DMS79 treated with DMSO at 0.1 percent for 48 hours (cell line): ENCODE measurements at regions not wholly inside any gene's neighbourhood (a gene's known extent, or its start where the extent isn't known, plus 50 kb on each side); places are given as distances from the start of the nearest gene placed in this dataset.

Source experiments
- DNase-seq: peaks from one replicate; lab custom pipeline; 2025; lab: John Stamatoyannopoulos, UW

DNA sequence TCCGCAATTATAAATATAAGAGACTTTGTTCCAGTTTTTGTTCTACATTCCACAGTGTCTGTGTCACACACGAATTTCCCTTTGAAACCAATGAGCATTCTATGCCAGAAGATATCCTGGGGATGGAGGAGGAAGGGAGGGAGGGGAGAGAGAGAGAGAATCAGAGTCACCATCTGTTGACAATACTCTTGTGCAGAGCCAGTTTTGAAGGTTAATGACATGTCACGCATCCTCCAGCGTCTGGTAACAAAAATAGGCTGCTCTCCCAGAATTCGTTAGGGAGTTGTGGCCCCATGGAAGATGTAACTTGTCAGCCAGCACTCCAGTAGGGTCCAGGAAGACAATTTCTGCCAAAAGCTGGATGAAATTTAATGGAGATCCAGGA, 213.5 kb upstream of the KRR1 start:
- peak; percentile 27 for DNase-seq

DNA sequence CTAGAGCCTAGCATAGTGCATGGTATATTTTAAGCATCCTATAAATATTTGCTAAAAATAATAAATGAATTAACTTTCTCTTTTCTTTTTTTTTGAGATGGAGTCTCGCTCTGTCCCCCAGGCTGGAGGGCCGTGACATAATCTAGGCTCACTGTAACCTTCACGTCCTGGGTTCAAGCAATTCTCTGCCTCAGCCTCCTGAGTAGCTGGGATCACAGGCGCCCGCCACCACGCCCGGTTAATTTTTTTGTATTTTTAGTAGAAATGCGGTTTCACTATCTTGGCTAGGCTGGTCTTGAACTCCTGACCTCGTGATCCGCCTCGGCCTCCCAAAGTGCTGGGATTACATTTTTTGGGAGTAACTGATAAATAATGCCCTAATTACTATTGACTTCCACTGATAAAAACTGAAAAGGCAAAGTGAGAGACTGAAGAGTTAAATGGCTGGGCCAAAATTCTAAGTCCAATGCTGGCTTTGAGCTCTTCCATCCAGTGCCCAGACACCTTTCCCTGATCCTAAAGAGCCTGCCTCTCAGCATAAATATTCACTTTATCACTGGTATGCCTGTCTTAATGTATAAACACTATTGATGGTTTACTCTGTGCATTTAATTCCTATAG, 213.0 kb upstream of the KRR1 start:
- no peak for DNase-seq

DNA sequence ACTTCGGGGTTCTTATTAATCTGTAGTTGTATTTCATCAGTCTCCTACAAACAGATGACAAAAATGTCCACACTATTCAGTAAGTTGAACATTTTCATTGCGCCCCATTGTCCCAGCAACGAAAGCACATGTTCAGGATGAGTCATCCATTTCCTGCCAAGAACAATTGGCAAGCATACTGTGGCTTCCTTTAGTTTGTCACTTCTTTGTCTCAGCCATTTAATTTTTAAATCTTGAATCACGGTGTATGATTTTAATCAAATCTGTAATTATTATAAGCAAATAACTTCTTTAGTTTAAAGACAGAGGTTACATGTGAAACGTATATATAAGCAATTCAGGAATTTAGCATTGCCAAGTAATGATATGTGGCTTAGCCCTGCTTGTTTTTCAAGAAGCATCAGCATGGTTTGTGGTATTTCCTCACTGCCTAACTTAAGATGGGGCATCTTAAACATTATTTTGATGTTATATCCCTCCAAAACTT, 211.3 kb upstream of the KRR1 start:
- no peak for DNase-seq

DNA sequence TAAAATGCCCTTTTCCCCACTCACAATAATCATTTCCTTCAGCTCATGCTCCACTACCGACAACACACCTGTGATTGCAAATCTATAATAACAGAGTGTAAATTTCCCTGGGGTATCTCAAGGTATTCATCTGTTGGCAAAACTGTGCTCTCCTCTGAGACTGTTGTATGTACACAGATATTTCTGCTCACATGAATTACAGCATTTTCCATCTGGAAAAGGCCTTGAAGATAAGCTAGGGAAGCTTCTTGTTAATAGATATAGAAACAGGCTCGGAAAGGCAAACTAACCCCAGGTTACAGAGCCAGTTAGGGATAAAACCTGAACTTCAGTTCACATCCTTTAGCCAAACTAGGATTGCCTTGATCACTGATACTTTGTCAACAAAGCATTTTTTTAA, 210.4 kb upstream of the KRR1 start:
- no peak for DNase-seq

DNA sequence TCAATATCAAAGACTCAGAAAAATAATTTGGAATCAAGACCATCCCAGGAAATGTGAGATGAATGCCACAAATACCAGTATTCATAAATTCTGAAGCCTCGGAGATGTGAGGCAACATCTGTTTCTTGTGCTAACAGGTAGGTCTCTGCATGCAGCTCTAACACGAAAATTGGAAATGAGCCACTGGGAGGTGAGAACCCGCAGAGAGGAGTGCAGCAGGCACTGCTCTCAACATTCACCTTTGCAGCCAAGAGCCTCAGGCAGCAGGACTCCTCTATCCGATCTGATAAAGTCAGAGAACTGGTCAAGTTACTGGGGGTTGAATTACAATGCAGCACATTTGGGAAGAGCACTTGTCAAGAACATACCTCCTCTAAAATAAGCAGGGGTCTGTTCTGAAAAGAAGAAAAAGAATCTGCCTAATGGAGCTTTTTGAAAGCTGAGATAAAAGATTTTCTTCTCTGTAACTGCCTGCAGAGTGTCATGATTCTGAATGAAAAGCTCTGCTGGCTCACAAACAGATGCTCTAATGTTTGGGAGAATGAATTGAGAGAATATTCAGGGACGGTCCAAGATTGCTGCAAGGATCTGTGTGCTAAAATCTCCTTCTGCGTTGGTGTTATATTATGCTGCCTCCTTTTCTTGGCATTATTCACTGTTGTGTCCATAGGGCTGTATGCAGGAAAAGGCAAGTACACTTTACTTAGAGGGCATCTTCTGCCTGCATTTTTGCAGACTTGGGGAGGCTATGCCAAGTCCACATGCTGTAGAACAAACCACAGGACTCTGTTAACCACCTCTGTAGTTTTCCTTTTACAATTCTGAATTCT, 209.6 kb upstream of the KRR1 start:
- DNase-seq: peak; percentile 79

DNA sequence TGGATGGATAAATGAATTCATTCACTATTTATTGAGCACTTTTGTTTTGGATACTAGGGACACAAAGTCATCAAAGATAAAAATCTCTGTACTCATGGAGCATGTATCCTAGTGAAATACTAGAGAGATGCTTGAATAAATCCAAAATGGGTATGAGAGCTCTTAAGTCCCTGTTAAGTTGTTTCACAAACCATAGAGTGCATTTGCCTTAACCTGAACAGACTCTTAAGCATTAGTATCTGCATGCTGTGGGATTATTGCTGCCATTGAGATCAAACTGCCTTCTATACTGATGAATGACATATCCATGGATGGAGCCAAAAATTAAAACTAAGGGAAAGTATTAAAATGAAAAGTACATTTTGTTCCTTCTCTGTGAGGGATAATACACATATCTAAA, 206.5 kb upstream of the KRR1 start:
- peak; percentile 90 for DNase-seq

DNA sequence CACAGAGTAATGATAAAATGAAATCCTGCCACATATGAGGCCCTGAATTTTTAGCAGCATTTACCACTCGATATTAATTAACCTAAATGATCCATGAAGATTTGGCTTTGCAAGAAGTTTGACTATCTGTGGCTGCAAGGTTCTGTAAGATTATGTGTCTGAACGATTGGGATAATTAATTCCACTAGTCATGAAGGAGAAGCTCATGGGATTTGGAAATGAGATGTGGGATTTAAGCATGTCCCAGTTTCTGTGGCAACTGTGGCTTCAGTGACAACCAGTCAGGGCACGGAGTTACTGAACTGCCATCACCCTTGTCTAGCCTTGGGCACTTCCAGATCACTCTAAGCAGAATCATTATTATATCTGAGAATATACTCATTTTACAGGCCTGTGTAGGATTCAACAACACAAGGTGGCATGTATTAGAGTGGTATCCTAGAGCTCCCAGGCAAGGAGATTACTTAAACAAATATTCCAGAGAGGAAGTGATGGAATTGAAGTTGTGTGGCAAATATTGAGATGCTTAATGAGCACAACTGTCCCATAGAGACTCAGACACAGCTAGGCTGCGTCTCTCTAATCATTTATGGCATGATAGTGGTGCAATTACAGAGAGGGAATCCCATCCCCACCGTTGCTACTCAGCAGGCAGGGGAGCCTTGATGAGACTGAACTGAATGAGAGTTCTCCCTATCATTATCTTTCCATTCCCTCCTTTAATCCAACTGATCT, 205.0 kb upstream of the KRR1 start:
- DNase-seq: peak; percentile 57

DNA sequence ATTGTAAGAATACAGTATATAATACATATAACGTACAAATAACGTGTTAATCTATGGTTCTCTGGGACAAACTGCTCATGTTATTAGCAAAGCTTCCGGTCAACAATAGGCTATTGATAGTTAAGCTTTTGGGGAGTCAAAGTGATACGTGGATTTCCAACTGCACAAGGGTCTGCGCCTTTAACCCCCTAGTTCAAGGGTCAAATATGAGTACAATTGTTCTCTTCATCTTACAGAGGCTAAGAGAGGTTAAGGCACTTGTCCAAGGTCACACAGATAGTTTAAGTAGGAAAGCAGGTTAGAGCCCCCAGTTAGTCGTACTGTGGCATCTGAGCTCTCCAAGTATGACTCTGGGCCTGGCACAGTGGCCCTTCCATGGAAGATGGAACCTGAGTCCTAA, 204.3 kb upstream of the KRR1 start:
- no peak for DNase-seq

DNA sequence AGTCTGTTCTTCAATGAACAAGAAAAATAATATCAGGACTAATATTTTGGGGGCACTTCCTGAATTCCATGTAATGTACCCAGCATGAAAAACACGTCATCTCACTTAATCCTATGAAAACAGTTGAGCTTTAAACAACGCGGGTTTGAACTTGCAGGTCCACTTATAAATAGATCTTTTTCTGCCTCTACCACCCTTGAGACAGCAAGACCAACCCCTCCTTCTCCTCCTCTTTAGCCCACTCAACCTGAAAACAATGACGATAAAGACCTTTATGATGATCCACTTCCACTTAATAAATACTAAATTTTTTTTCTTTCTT, 203.9 kb upstream of the KRR1 start:
- DNase-seq: no peak

DNA sequence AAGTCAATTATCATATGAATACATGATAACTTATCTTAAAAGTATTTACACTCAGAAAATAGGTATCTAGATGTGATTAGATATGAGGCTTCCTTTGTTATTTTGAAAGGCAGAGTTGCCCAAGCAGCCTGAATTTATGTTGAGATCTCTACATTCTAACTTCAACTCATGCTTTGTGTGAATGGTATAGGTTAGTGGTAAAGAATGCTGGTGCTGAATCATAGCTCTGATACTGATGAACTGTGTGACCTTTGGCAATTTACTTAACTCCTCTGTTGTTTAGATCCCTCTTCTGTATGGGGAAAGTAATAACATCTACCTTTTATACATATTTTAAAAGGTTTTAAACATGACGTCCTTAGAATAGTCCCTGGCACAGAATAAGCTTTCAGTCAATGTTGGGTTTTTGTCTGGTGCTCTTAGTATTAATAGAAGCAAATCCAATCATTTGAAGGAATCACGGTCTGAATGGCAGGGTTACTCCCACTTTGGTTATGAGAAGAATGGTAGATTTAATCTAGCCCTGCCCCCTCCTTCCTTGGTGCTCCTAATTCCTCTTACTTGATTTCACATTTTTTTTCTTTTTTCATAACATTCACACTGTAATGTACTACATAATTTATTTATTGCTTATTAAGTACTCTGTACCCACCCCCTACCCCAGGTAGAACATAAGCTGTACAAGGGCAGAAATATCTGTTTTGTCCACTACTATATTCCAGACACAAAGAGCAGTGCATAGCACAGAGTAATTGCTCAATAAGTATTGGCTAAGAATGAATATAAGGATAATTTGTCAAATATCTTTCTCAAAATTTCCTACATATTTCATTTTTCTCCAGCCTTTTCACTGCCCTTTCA, 203.3 kb upstream of the KRR1 start:
- no peak for DNase-seq

DNA sequence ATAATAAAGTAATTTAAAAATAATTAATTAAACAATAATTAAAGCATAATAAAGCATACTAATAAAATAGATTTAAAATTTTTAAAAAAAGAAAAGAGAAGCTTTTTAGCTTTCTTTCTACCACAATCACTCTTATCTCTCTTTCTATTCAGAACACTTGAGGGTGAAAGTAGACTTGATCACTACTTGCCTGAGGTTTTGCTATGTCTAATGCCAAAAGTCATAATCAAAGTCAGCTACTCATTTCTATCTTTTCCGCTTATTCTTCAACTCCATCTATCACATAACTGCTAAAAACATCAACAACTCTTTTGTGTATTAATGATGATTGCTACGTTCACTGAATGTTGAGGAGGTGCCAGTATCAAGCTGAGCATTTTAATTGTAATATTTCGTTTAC, 202.0 kb upstream of the KRR1 start:
- DNase-seq: no peak

DNA sequence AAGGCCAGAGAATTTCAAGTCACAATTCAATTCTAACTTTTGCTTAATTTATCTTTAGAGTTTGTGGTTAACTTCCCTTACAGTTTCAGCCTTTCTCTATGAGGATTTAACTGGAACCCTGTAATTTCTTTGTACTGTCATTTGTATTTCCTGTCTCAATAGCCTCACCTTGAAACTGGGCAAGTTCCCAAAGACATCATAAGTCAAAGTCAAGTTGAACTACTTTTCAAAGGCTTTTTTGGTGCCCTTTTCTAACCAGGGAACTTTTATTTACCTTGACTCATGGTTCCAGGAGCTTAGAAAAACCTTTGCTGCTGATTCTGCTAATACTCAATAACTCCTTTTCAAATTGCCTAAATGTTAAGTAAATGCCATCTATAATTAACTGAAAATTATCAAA, 200.8 kb upstream of the KRR1 start:
- no peak for DNase-seq

DNA sequence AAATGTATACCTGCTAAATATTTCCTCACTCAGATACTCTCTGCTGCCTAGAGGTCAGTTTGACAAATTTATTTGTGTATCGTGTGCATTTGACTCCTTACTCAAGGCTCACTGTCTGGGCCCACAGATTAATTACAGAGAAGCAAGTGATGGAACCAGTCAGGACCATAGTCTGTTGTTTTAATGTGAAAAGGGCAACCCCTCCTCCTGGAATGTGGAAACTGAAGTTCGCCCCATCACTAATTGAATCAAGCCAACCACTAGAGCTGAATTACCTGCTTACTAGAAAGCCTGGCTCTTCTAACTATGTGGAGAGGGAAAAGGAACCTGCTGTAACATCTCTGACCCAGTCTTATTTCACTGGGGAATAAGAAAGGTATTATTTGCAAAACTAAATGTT, 199.9 kb upstream of the KRR1 start:
- DNase-seq: no peak

DNA sequence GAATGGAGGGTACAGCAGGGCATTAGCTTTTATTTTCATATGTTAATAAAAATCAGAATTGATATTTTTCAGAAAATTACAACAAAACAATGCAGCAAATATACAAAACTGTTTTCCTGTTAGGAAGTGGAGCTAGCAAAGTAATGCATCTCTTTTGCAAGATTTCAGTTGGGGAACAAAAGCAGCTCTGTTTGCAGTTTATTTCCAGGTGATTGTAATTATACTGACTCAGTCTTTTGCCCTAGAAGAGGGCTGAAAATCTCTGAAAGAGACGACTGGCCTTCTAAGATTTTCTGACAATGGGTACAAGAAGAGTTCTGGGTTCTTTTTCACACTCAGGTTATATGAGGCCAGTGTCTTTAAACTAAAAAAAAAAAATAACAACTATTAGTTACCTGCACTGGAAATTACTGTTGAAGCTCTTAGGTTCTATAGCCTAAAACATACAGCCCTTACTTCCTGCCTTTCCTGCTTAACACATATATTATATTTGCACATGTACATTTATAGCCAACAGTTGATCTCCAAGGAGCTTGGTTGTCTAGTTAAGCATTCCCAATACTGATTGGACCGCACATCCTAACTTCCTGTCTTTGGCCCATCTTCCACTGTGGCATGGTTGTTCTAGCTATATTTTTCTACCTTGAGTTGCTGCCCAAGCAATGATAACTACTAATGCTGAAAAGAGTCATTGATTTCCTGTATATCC, 199.1 kb upstream of the KRR1 start:
- no peak for DNase-seq

DNA sequence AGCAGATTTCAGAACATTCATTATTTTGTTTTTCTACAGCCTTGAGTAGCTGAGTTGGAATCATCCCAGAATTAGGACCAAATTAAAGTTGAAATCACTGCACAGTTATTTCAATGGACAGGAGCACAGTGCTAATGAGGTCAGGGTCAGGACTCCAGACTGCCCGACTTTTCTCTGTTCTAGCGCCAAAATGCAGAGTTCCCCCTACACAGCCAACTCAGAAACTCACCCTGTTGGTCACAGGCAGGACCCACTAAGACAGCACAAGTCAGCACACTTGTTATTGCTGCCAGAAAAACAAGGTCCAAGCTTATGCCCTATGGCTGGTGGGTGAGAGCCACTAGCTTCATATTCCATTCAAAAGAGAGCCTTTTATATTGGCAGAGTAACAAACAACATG, 198.1 kb upstream of the KRR1 start:
- DNase-seq: no peak

DNA sequence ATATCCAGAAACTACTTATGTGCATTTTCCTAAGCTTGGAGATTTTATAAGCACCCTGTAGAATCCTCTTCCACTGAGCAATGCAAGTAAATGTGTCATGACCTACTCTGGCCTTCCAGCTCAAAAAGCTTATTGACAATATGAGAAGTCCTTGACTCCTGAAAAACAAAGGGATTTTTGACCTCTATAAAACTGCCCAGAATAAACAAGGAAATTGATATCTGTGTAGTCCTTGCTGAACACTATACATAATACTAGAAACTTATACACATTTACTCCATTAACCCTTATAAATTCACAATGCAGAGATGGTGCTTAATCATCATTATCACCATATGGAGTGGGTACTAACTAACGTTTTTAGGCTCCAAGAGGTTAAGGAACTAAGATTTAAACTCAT, 197.4 kb upstream of the KRR1 start:
- no peak for DNase-seq

DNA sequence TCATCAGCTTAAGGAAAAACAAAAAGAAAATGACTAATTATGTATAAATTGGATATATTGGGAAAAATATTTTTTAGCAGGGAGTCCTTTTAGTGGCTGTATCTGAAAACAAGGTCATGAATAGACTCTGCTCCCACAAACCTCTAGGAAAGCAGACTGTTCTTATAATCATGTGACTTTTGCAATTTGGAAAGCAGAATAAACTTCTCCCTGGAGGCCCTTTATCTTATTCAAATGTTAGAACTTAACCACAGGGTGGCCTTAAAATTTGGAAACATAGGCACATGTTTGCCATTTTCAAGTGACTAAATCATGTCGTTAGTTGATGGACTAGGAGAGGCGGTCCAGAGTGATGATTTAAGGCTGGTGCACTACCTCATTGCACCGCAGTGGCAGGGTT, 196.6 kb upstream of the KRR1 start:
- DNase-seq: no peak

DNA sequence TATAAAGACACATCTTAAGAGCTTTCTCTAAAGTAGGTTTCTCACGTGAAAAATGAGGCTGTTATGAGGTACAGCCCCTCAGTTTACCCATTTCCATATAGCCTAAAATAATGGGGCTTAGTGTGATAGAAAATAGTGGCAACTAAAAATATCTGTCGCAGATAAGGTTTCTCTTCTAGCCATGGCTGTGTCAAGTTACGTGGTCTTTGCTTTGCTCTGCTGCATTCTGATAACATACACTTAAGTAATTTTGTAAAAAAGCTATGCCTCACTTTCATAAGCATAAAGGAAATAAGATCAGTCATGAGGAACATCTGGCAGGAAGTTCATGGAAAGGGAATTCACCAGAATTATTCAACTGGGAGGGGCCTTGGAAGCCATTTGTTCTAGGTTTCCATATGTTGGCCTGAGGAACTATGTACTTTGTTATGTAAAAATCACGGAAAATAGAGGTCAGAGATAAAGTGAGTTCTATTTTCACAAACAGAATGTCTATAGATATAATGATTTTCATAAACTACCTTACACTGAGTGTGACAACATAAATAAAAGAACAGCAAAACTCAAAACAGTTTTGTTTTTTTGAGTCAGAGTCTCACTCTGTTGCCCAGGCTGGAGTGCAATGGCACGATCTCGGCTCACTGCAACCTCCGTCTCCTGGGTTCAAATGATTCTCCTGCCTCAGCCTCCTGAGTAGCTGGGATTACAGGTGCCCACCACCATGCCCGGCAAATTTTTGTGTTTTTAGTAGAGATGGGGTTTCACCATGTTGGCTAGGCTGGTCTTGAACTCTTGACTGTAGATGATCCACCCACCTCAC, 195.6 kb upstream of the KRR1 start:
- no peak for DNase-seq

DNA sequence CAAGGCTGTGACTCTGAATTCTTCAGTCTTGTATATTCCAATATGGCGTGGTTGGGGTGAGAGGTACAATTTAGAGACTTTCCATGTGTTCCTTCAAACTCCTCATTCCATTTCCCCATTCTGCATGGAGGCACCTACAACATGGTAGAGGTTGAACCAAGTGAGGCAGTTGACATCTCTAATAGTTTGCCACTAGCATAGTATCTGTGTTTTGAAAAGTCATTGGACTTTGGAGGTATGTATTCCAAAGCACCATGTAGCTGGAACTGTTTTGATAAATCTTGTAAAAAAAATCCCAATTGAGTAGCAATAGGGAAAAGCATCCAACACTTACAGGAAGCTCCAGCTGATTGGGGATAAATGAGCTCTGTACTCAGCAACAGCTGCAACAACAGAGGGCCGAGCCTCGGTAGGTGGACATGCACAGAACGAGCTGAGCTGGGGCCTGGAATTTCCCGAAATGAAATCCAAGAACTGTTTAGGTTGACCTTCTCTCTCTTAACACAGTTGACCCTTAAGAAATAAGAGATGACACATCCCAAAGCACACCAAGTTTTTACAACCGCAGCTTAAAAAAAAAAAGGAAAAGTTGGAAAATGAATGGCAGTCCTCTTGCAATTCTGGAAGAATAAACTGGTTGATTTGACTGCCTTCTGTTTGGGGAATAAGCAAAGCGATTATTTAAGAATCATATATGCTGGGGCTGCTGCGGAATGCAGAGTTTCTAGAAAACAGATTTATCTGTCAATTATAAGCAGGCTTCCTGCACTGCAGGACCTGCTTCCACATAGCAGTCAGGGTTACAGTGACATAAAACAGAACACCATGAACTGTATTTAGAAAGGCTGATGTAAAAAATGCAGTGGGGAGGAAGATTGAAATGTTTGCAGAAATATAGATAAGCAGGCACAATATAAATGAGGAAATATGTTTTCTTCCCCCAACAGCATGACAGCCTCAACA, 194.6 kb upstream of the KRR1 start:
- no peak for DNase-seq

DNA sequence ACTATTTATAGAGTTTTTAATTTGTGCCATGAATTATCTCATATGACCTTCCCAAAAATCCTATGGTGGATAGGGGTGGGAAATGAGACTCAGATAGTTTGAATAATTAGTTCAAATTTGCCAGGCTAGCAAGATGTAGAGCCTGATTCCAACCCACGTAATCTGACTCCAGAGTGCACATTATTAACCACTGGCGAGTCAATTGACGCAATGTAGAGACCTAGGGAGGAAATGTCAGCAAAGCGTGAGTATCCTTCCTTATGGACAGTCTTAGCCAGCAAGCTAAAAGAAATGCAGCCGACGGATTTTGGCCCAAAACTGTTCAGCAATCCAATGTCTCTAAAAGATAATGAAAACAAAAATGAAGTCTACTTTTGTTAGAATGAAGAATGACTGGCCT, 193.3 kb upstream of the KRR1 start:
- no peak for DNase-seq
